ENCODE measurements at regions not wholly inside any gene's neighbourhood (a gene's known extent, or its start where the extent isn't known, plus 50 kb on each side); places are given as distances from the start of the nearest gene placed in this dataset.

- Histone ChIP-seq H3K9me3 (ENCODE audit: control insufficient read depth, insufficient read depth, low read depth, low read length) (no peaks in the 10 kb centered on the region), H3K36me3 (ENCODE audit: control insufficient read depth in 2 of 2, insufficient read depth in 1 of 2, low read length in 2 of 2) (no peaks in the 10 kb centered on the region), H3K4me1 (ENCODE audit: control insufficient read depth, insufficient read depth, low read length) (no peaks in the 10 kb centered on the region), H3K27ac (ENCODE audit: extremely low read depth, low read depth, low read length) (no peak overlapping the region), H3K4me3 (ENCODE audit: low read depth, low read length) (no peak overlapping the region)
- ChIA-PET CTCF (no interaction called here), POLR2A (no interaction called here)
- TF ChIP-seq BCL11A (tag by site-specific recombination; IDR thresholded peaks at IDR 0.05; ENCODE audit: low read depth), result no peak
- TF ChIP-seq, protein P1, sequence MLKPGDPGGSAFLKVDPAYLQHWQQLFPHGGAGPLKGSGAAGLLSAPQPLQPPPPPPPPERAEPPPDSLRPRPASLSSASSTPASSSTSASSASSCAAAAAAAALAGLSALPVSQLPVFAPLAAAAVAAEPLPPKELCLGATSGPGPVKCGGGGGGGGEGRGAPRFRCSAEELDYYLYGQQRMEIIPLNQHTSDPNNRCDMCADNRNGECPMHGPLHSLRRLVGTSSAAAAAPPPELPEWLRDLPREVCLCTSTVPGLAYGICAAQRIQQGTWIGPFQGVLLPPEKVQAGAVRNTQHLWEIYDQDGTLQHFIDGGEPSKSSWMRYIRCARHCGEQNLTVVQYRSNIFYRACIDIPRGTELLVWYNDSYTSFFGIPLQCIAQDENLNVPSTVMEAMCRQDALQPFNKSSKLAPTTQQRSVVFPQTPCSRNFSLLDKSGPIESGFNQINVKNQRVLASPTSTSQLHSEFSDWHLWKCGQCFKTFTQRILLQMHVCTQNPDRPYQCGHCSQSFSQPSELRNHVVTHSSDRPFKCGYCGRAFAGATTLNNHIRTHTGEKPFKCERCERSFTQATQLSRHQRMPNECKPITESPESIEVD (tag by site-specific recombination; IDR thresholded peaks at IDR 0.05), result no peak
- no peak for TF ChIP-seq AEBP2 (tag by site-specific recombination; IDR thresholded peaks at IDR 0.05; ENCODE audit: borderline replicate concordance)
- no peak for TF ChIP-seq ZNF148 (tag by site-specific recombination; IDR thresholded peaks at IDR 0.05; ENCODE audit: borderline replicate concordance)
- TF ChIP-seq ZNF785 (tag by site-specific recombination; IDR thresholded peaks at IDR 0.05), result no peak
- TF ChIP-seq CTCF (tag by site-specific recombination; IDR thresholded peaks at IDR 0.05), result no peak
- no peak for TF ChIP-seq ZBTB17 (tag by site-specific recombination; IDR thresholded peaks at IDR 0.05)
- TF ChIP-seq ZNF23 (tag by site-specific recombination; IDR thresholded peaks at IDR 0.05; ENCODE audit: borderline replicate concordance), result no peak
- TF ChIP-seq MZF1 (tag by site-specific recombination; IDR thresholded peaks at IDR 0.05; ENCODE audit: borderline replicate concordance), result no peak
- TF ChIP-seq ZNF248 (tag by site-specific recombination; IDR thresholded peaks at IDR 0.05), result no peak
- no peak for TF ChIP-seq ZNF391 (tag by site-specific recombination; IDR thresholded peaks at IDR 0.05; ENCODE audit: borderline replicate concordance, low read depth)
- TF ChIP-seq BCL11B (tag by site-specific recombination; IDR thresholded peaks at IDR 0.05; ENCODE audit: low read depth), result no peak
- no peak for TF ChIP-seq TCF7L2 (IDR thresholded peaks at IDR 0.05; ENCODE audit: borderline replicate concordance, low read depth, low read length)
These were observed 760.3 kb upstream of the NRSN1 start for GRCh38 chr6:23365732-23366131.

DNA sequence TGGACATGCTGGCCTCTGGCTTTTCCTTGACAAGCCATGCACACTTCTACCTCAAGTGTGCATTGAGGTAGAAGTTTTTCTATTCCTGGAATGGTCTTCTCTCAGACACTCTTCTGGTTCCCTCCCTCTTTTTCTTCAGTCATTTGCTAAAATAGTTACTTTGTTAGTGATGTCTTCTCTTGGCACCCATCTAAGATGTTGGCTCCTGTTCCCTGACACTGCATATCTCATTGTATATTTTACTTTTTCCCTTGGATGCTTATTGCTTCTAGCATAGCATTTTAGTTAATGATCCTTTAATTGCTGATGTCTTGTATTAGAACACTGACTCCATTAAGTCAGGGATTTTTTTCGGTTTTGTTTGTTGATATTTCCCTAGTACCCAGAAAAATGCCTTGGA is 758.7 kb upstream of the NRSN1 start:
- CTCF ChIA-PET, result no interaction called here
- H3K27ac ChIP-seq (ENCODE audit: extremely low read depth, low read depth, low read length), result no peak overlapping the region
- H3K36me3 ChIP-seq (ENCODE audit: control insufficient read depth in 2 of 2, insufficient read depth in 1 of 2, low read length in 2 of 2), result no peaks in the 10 kb centered on the region
- H3K9me3 ChIP-seq (ENCODE audit: control insufficient read depth, insufficient read depth, low read depth, low read length), result no peaks in the 10 kb centered on the region
- no peak overlapping the region for H3K4me3 ChIP-seq (ENCODE audit: low read depth, low read length)
- POLR2A ChIA-PET, result no interaction called here
- H3K4me1 ChIP-seq (ENCODE audit: control insufficient read depth, insufficient read depth, low read length), result no peaks in the 10 kb centered on the region
- TF ChIP-seq, protein P2, sequence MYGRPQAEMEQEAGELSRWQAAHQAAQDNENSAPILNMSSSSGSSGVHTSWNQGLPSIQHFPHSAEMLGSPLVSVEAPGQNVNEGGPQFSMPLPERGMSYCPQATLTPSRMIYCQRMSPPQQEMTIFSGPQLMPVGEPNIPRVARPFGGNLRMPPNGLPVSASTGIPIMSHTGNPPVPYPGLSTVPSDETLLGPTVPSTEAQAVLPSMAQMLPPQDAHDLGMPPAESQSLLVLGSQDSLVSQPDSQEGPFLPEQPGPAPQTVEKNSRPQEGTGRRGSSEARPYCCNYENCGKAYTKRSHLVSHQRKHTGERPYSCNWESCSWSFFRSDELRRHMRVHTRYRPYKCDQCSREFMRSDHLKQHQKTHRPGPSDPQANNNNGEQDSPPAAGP (tag by site-specific recombination; IDR thresholded peaks at IDR 0.05), result no peak
- no peak for TF ChIP-seq GFI1B (tag by site-specific recombination; IDR thresholded peaks at IDR 0.05)
- no peak for TF ChIP-seq GLIS1 (tag by site-specific recombination; IDR thresholded peaks at IDR 0.05)
- no peak for TF ChIP-seq ZNF354C (tag by site-specific recombination; IDR thresholded peaks at IDR 0.05; ENCODE audit: borderline replicate concordance, low read depth)
- TF ChIP-seq ZNF175 (tag by site-specific recombination; IDR thresholded peaks at IDR 0.05), result no peak
- TF ChIP-seq ZEB2 (tag by site-specific recombination; IDR thresholded peaks at IDR 0.05), result no peak
